Glutamatergic neuron (in vitro differentiated cells): ENCODE measurements at regions not wholly inside any gene's neighbourhood (a gene's known extent, or its start where the extent isn't known, plus 50 kb on each side); places are given as distances from the start of the nearest gene placed in this dataset.
"Not testable (repeated sequence)": the region's sequence is repeated elsewhere in the genome, so short reads cannot be mapped to it uniquely, and the experiment has no call there.

ENCODE experiments used
- DNase-seq: peaks from one replicate; pipeline ENCODE4 v3.0.0; 2022
- H3K27ac Mint-ChIP-seq: one replicate; pipeline ENCODE4 v1.8.0; 2020; ENCODE audit warnings: mild to moderate bottlenecking, mixed read lengths, inconsistent platforms; ENCODE audit not compliant: unreplicated experiment
- H3K27me3 Mint-ChIP-seq: one replicate; pipeline ENCODE4 v1.8.0; 2020; ENCODE audit warnings: mild to moderate bottlenecking, moderate library complexity, mixed read lengths, inconsistent platforms; ENCODE audit not compliant: unreplicated experiment
- H3K36me3 Mint-ChIP-seq: one replicate; pipeline ENCODE4 v1.8.0; 2020; ENCODE audit warnings: mild to moderate bottlenecking, mixed read lengths, inconsistent platforms; ENCODE audit not compliant: unreplicated experiment
- H3K4me1 Mint-ChIP-seq: one replicate; pipeline ENCODE4 v1.8.0; 2020; ENCODE audit warnings: mild to moderate bottlenecking, low read depth, mixed read lengths, inconsistent platforms; ENCODE audit not compliant: unreplicated experiment
- H3K4me3 Mint-ChIP-seq: one replicate; pipeline ENCODE4 v1.8.0; 2020; ENCODE audit warnings: mild to moderate bottlenecking, mixed read lengths, inconsistent platforms; ENCODE audit not compliant: unreplicated experiment
- H3K9me3 Mint-ChIP-seq: one replicate; pipeline ENCODE4 v1.8.0; 2020; ENCODE audit warnings: mild to moderate bottlenecking, moderate library complexity, mixed read lengths, inconsistent platforms; ENCODE audit not compliant: unreplicated experiment
- CTCF ChIP-seq: fragments of 200-600 bp; sonication (generic); IDR thresholded peaks from one replicate; pipeline ENCODE4 v1.5.0; 2021; ENCODE audit not compliant: partially characterized antibody, unreplicated experiment

DNA sequence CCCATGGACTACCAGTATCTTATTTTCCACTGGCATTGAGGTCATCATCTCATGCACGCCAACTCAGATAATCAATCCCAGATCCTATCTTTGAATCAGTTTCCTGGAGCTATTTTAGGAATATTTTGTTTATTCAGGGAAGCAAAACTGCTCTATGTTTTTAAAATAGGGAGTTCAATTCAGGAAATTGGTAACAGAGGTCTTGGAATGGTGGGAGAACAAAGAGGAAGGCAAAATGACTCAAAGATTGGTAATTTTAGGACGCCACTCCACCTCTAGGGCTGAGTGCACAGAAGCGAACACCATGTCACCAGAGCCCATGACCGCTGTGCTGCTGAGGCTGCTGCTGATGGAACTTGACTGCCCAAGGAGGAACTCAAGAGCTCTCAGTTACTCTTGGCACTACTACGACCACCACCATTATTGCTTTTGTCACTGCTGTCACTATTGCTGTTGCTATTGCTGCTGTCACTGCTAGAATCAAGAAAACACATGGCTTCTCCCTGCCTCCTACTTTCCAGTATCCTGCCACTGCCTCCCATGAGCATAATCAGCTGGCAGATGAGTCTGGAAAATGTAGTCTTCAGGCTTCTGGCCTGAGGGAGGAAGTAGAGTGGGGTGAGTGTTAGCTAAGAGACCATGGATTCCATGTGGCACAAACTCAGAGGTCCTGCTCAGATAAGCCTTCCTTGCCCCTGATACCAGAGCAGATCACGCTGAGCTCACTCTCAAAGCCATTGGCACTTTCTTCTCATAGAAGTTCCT, 71.6 kb upstream of the CNIH3 start:
- no peak for DNase-seq
- Mint-ChIP-seq H3K27me3 (peaks cover 5% of the 10 kb centered on the region), H3K9me3 (no peaks in the 10 kb centered on the region), H3K4me1 (no peaks in the 10 kb centered on the region), H3K4me3 (no peak overlapping the region), H3K36me3 (no peaks in the 10 kb centered on the region), H3K27ac (no peak overlapping the region)
- no peak for TF ChIP-seq CTCF

DNA sequence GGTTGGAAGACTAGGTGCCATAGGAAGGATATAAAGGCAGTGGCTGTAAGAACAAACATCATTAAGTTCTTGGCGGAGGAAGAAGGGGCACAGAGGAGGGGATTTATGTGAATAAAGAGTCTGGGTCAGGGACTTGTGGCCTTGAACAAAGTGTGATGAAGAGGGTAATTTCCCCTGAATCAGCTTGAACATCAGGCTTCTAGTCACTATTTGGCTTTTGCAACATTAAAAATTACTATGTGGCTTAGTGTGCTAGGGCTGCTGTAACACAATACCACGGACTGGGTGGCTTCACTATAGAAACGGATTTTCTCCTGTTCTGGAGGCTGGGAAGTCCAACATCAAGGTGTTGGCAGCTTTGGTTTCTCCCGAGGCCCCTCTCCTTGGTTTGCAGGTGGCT, 70.5 kb upstream of the CNIH3 start:
- Mint-ChIP-seq H3K27me3 (peaks cover 5% of the 10 kb centered on the region), H3K36me3 (no peaks in the 10 kb centered on the region), H3K4me1 (no peaks in the 10 kb centered on the region), H3K9me3 (no peaks in the 10 kb centered on the region), H3K27ac (no peak overlapping the region), H3K4me3 (no peak overlapping the region)
- TF ChIP-seq CTCF: no peak
- no peak for DNase-seq

- TF ChIP-seq CTCF: no peak
- Mint-ChIP-seq H3K27me3 (peaks cover 3% of the 10 kb centered on the region), H3K36me3 (no peaks in the 10 kb centered on the region), H3K9me3 (no peaks in the 10 kb centered on the region), H3K4me1 (no peaks in the 10 kb centered on the region), H3K4me3 (no peak overlapping the region), H3K27ac (no peak overlapping the region)
- DNase-seq: no peak
Measured at GRCh38 chr1:224548676-224549075, 67.4 kb upstream of the CNIH3 start.

DNA sequence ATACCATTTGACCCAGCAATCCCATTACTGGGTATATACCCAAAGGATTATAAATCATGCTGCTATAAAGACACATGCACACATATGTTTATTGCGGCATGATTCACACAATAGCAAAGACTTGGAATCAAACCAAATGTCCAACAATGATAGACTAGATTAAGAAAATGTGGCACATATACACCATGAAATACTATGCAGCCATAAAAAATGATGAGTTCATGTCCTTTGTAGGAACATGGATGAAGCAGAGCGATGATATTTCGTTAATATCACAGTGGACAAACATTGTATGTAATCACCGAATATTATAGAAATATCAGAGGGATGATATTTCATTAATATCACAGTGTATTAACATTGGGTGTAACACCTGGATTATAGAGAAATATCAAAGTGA, 64.9 kb upstream of the CNIH3 start:
- DNase-seq, H3K4me3 Mint-ChIP-seq, H3K4me1 Mint-ChIP-seq, H3K9me3 Mint-ChIP-seq, H3K27me3 Mint-ChIP-seq, H3K36me3 Mint-ChIP-seq, H3K27ac Mint-ChIP-seq: not testable (repeated sequence)

GRCh38 chr1:224554056-224554455, 62.1 kb upstream of the CNIH3 start:
- Mint-ChIP-seq H3K4me1 (no peaks in the 10 kb centered on the region), H3K27me3 (no peaks in the 10 kb centered on the region), H3K36me3 (no peaks in the 10 kb centered on the region), H3K4me3 (no peak overlapping the region), H3K9me3 (peaks cover 2% of the 10 kb centered on the region), H3K27ac (no peak overlapping the region)
- TF ChIP-seq CTCF: no peak
- no peak for DNase-seq
